Neural cell (in vitro differentiated cells): ENCODE measurements at regions not wholly inside any gene's neighbourhood (a gene's known extent, or its start where the extent isn't known, plus 50 kb on each side); places are given as distances from the start of the nearest gene placed in this dataset.

Experiments
- H2AFZ ChIP-seq: fragments of 200-600, 300-800 bp; sonication (generic), shearing (Covaris generic); 2 replicates; pipeline ENCODE4 v1.6.0; 2014; ENCODE audit warnings: low read depth, mild to moderate bottlenecking, antibody characterized with exemption, low read length, moderate library complexity
- H3F3A ChIP-seq: fragments of 200-600 bp; shearing (Covaris generic); 2 replicates; pipeline ENCODE4 v1.6.1; 2016; ENCODE audit warnings: mild to moderate bottlenecking, moderate library complexity, mixed read lengths, antibody characterized with exemption, low read length; ENCODE audit not compliant: insufficient read depth, poor library complexity, severe bottlenecking
- H3K27ac ChIP-seq: fragments of 200-600, 300-800 bp; sonication (generic), shearing (Covaris generic); 2 replicates; pipeline ENCODE4 v1.5.1; 2014; ENCODE audit warnings: mild to moderate bottlenecking, low read length, moderate library complexity
- H3K27me3 ChIP-seq: fragments of 300-800, 200-600 bp; sonication (generic), shearing (Covaris generic); 2 replicates; pipeline ENCODE4 v1.6.0; 2014; ENCODE audit warnings: mild to moderate bottlenecking, low read depth, low read length, moderate library complexity; ENCODE audit not compliant: insufficient read depth
- H3K36me3 ChIP-seq: fragments of 300-800, 200-600 bp; sonication (generic), shearing (Covaris generic); 2 replicates; pipeline ENCODE4 v1.5.1; 2014; ENCODE audit warnings: mild to moderate bottlenecking, antibody characterized with exemption, low read length, moderate library complexity; ENCODE audit not compliant: insufficient read depth
- H3K4me2 ChIP-seq: fragments of 300-800, 200-600 bp; sonication (generic), shearing (Covaris generic); 2 replicates; pipeline ENCODE4 v1.6.0; 2014; ENCODE audit warnings: mild to moderate bottlenecking, low read length
- H3K4me3 ChIP-seq: fragments of 300-800, 200-600 bp; sonication (generic), shearing (Covaris generic); 2 replicates; pipeline ENCODE4 v1.5.1; 2014; ENCODE audit warnings: mild to moderate bottlenecking, low read length, moderate library complexity
- H3K79me2 ChIP-seq: fragments of 200-600 bp; shearing (Covaris generic); replicated peaks from 2 replicates; pipeline ENCODE4 v1.6.0; 2014; ENCODE audit warnings: mild to moderate bottlenecking, low read length, moderate library complexity; ENCODE audit not compliant: insufficient read depth
- H3K9ac ChIP-seq: fragments of 300-800, 200-600 bp; sonication (generic), shearing (Covaris generic); 2 replicates; pipeline ENCODE4 v1.6.1; 2016; ENCODE audit warnings: mild to moderate bottlenecking, low read length, mixed read lengths
- H3K9me2 ChIP-seq: fragments of 200-600 bp; shearing (Covaris generic); 2 replicates; pipeline ENCODE4 v1.6.1; 2016; ENCODE audit warnings: mild to moderate bottlenecking, low read length, mixed read lengths; ENCODE audit not compliant: insufficient read depth
- H3K9me3 ChIP-seq: fragments of 200-600, 300-800 bp; sonication (generic), shearing (Covaris generic); 2 replicates; pipeline ENCODE4 v1.6.1; 2016; ENCODE audit warnings: mild to moderate bottlenecking, mixed run types, low read length, moderate library complexity, mixed read lengths
- H4K20me1 ChIP-seq: fragments of 200-600 bp; shearing (Covaris generic); 2 replicates; pipeline ENCODE4 v1.6.1; 2016; ENCODE audit warnings: mild to moderate bottlenecking, mixed run types; ENCODE audit not compliant: insufficient read depth
- CTCF ChIP-seq: fragments of 450-650 bp; IDR thresholded peaks from 2 replicates; pipeline ENCODE4 v1.5.1; 2014; ENCODE audit warnings: antibody characterized with exemption, mild to moderate bottlenecking, moderate library complexity; ENCODE audit not compliant: poor library complexity, severe bottlenecking
- EP300 ChIP-seq: fragments of 450-650 bp; conservative IDR thresholded peaks from 2 replicates; pipeline ENCODE4 v1.6.1; 2014; ENCODE audit warnings: antibody characterized with exemption, mild to moderate bottlenecking, moderate library complexity; ENCODE audit not compliant: poor library complexity, severe bottlenecking
- EZH2 ChIP-seq: fragments of 200-600, 300-800 bp; shearing (Covaris generic), sonication (generic); IDR thresholded peaks from 2 replicates; pipeline ENCODE4 v1.6.1; 2014; ENCODE audit warnings: antibody characterized with exemption, low read length, borderline replicate concordance, mild to moderate bottlenecking; ENCODE audit not compliant: insufficient read depth, poor library complexity, severe bottlenecking
- MXI1 ChIP-seq: fragments of 450-650 bp; conservative IDR thresholded peaks from 2 replicates; pipeline ENCODE4 v1.6.1; 2014; ENCODE audit warnings: antibody characterized with exemption, mild to moderate bottlenecking; ENCODE audit not compliant: poor library complexity, severe bottlenecking
- POLR2AphosphoS5 ChIP-seq: IDR thresholded peaks from 2 replicates; pipeline ENCODE4 v1.6.1; 2012
- RAD21 ChIP-seq: fragments of 450-650 bp; conservative IDR thresholded peaks from 2 replicates; pipeline ENCODE4 v1.6.1; 2014; ENCODE audit warnings: antibody characterized with exemption, mild to moderate bottlenecking, moderate library complexity
- REST ChIP-seq: IDR thresholded peaks from 2 replicates; pipeline ENCODE4 v1.6.1; 2012; ENCODE audit warnings: borderline replicate concordance
- SMC3 ChIP-seq: fragments of 450-650 bp; conservative IDR thresholded peaks from 2 replicates; pipeline ENCODE4 v1.6.1; 2014; ENCODE audit warnings: antibody characterized with exemption, mild to moderate bottlenecking, moderate library complexity; ENCODE audit not compliant: poor library complexity
- TAF1 ChIP-seq: IDR thresholded peaks from 2 replicates; pipeline ENCODE4 v1.6.1; 2012; ENCODE audit warnings: low read depth

- Histone ChIP-seq H2AFZ (no peak overlapping the region), H3K9me2 (no peaks in the 10 kb centered on the region), H3K9me3 (no peaks in the 10 kb centered on the region), H3F3A (no peaks in the 10 kb centered on the region), H3K36me3 (no peaks in the 10 kb centered on the region), H3K9ac (no peak overlapping the region), H3K27me3 (no peaks in the 10 kb centered on the region), H3K4me2 (no peak overlapping the region), H3K4me3 (no peak overlapping the region), H4K20me1 (no peaks in the 10 kb centered on the region), H3K79me2 (no peaks in the 10 kb centered on the region), H3K27ac (no peak overlapping the region)
- TF ChIP-seq POLR2AphosphoS5 (no peak), EZH2 (no peak), EP300 (no peak), CTCF (no peak), MXI1 (no peak), TAF1 (no peak), REST (no peak), RAD21 (no peak), SMC3 (no peak)
Observed at GRCh38 chr4:24102621-24103020, 212.8 kb upstream of the PPARGC1A start.

GRCh38 chr4:24096603-24097002 lies 206.8 kb upstream of the PPARGC1A start:
- TF ChIP-seq EP300 (no peak), CTCF (no peak), RAD21 (no peak), EZH2 (no peak), REST (no peak), POLR2AphosphoS5 (no peak), SMC3 (no peak), MXI1 (no peak), TAF1 (no peak)
- Histone ChIP-seq H3K27ac (no peak overlapping the region), H3K4me3 (no peak overlapping the region), H3F3A (no peaks in the 10 kb centered on the region), H3K79me2 (no peaks in the 10 kb centered on the region), H3K4me2 (no peak overlapping the region), H3K9me2 (no peaks in the 10 kb centered on the region), H3K9me3 (no peaks in the 10 kb centered on the region), H3K9ac (no peak overlapping the region), H3K36me3 (no peaks in the 10 kb centered on the region), H2AFZ (no peak overlapping the region), H3K27me3 (no peaks in the 10 kb centered on the region), H4K20me1 (no peaks in the 10 kb centered on the region)
